GM12878 (cell line): ENCODE measurements at regions not wholly inside any gene's neighbourhood (a gene's known extent, or its start where the extent isn't known, plus 50 kb on each side); places are given as distances from the start of the nearest gene placed in this dataset.

ENCODE experiments used
- ATAC-seq: fragments of 200-7000 bp; cut with Tn5 transposase; 3 replicates; pipeline ENCODE4 v1.9.1; 2020; ENCODE audit warnings: mild to moderate bottlenecking, moderate library complexity
- BruUV-seq: library from RNA; stranded (reverse); fragments of 400-500 nt; replicated peaks from 2 replicates; lab custom pipeline; 2021; lab: Mats Ljungman, UMichigan
- CTCF ChIA-PET: fragments of 300-600 bp; sonication (Branson Sonifier 250); formaldehyde crosslinking; extraction: SDS; loops from one replicate; lab custom pipeline; 2021; ENCODE audit warnings: inconsistent platforms; lab: Yijun Ruan, JAX
- POLR2A ChIA-PET: fragments of 350-600 bp; formaldehyde crosslinking; extraction: SDS; loops from one replicate; lab custom pipeline; 2021; ENCODE audit warnings: inconsistent platforms; lab: Charles Lee
- RAD21 ChIA-PET: fragments of 300-600 bp; sonication (Branson Sonifier 250); formaldehyde crosslinking; loops from one replicate; lab custom pipeline; 2023; ENCODE audit warnings: antibody characterized with exemption; ENCODE audit not compliant: unreplicated experiment; lab: Charles Lee
- SMC1A ChIA-PET: fragments of 300-600 bp; sonication (Branson Sonifier 250); formaldehyde crosslinking; loops from one replicate; lab custom pipeline; 2023; ENCODE audit not compliant: unreplicated experiment, uncharacterized antibody; lab: Charles Lee
- DNase-seq: peaks from one replicate; pipeline ENCODE4 v3.0.0-alpha.2; 2011; ENCODE audit warnings: low read depth, low spot score
- FAIRE-seq: peaks from 3 replicates; lab custom pipeline; 2011; peaks lifted over from hg19 to GRCh38; lab: Jason Lieb, UNC
- H2AFZ ChIP-seq: 2 replicates; pipeline ENCODE4 v1.6.0; 2011; ENCODE audit warnings: low read depth, low read length, control low read depth; ENCODE audit not compliant: control insufficient read depth
- H3K27ac ChIP-seq: 2 replicates; pipeline ENCODE4 v1.5.1; 2011; ENCODE audit warnings: control low read depth; ENCODE audit not compliant: control insufficient read depth, insufficient read depth
- H3K27me3 ChIP-seq, 2 experiments: replicated peaks in 1 of 2; 2 replicates each; pipeline versions ENCODE4 v1.6.0 to v1.6.1; 2011; ENCODE audit warnings: low read length in 1 of 2; ENCODE audit not compliant: control insufficient read depth in 2 of 2, insufficient read depth in 2 of 2
- H3K36me3 ChIP-seq, 2 experiments: 2 replicates each; pipeline ENCODE4 v1.5.1; 2011; ENCODE audit warnings: low read length in 1 of 2; ENCODE audit not compliant: control insufficient read depth in 2 of 2, insufficient read depth in 2 of 2
- H3K4me1 ChIP-seq: 2 replicates; pipeline ENCODE4 v1.6.1; 2011; ENCODE audit warnings: mild to moderate bottlenecking, low read length, moderate library complexity, mixed read lengths; ENCODE audit not compliant: control insufficient read depth, insufficient read depth
- H3K4me2 ChIP-seq: 2 replicates; pipeline ENCODE4 v1.6.0; 2011; ENCODE audit warnings: control low read depth; ENCODE audit not compliant: control insufficient read depth, insufficient read depth
- H3K4me3 ChIP-seq: fragments of 200-600 bp; sonication (generic); 2 replicates; pipeline ENCODE4 v1.5.1; 2016
- H3K79me2 ChIP-seq: 2 replicates; pipeline ENCODE4 v1.6.0; 2011; ENCODE audit warnings: low read length; ENCODE audit not compliant: control insufficient read depth, insufficient read depth
- H3K9ac ChIP-seq: 2 replicates; pipeline ENCODE4 v1.8.0; 2011; ENCODE audit warnings: low read length, control low read depth, mixed read lengths; ENCODE audit not compliant: control insufficient read depth, insufficient read depth
- H3K9me3 ChIP-seq: replicated peaks from 3 replicates; pipeline ENCODE4 v1.5.1; 2011; ENCODE audit warnings: mild to moderate bottlenecking, low read length; ENCODE audit not compliant: control insufficient read depth, insufficient read depth
- H4K20me1 ChIP-seq: 2 replicates; pipeline ENCODE4 v1.6.0; 2011; ENCODE audit not compliant: control insufficient read depth, insufficient read depth
- BACH1 ChIP-seq: fragments of 450-650 bp; IDR thresholded peaks from 2 replicates; pipeline ENCODE4 v1.6.1; 2017; ENCODE audit warnings: mild to moderate bottlenecking, borderline replicate concordance
- CREB1 ChIP-seq: IDR thresholded peaks from 2 replicates; pipeline ENCODE4 v1.6.1; 2012; ENCODE audit warnings: low read depth, mild to moderate bottlenecking, inconsistent platforms
- E2F4 ChIP-seq: IDR thresholded peaks from 2 replicates; pipeline ENCODE4 v1.6.1; 2012; ENCODE audit warnings: low read depth, low read length, improper control_type of control experiment
- ETV6 ChIP-seq, 2 experiments: fragments of 450-650 bp in 1 of 2; IDR thresholded peaks in 1 of 2; conservative IDR thresholded peaks in 1 of 2; 2 replicates each; pipeline ENCODE4 v1.6.1; 2014; ENCODE audit warnings: antibody characterized with exemption in 1 of 2, borderline replicate concordance in 1 of 2, low read depth in 1 of 2, mild to moderate bottlenecking in 1 of 2, moderate library complexity in 1 of 2
- GABPA ChIP-seq: IDR thresholded peaks from 2 replicates; pipeline ENCODE4 v1.6.1; 2014; ENCODE audit warnings: antibody characterized with exemption, low read depth, mild to moderate bottlenecking, inconsistent platforms
- GATAD2B ChIP-seq: fragments of 450-650 bp; conservative IDR thresholded peaks from 2 replicates; pipeline ENCODE4 v1.6.1; 2017; ENCODE audit warnings: low read depth, mild to moderate bottlenecking, moderate library complexity
- IKZF2 ChIP-seq, 2 experiments: fragments of 450-650 bp; IDR thresholded peaks; 2 replicates each; pipeline ENCODE4 v1.6.1; 2017; ENCODE audit warnings: mild to moderate bottlenecking in 2 of 2, moderate library complexity in 2 of 2
- IRF3 ChIP-seq: fragments of 450-650 bp; IDR thresholded peaks from 2 replicates; pipeline ENCODE4 v1.6.1; 2014; ENCODE audit warnings: mild to moderate bottlenecking
- IRF5 ChIP-seq: fragments of 450-650 bp; IDR thresholded peaks from 2 replicates; pipeline ENCODE4 v1.6.1; 2017; ENCODE audit warnings: borderline replicate concordance
- KLF5 ChIP-seq: fragments of 450-650 bp; IDR thresholded peaks from 2 replicates; pipeline ENCODE4 v1.6.1; 2014; ENCODE audit warnings: mild to moderate bottlenecking; ENCODE audit not compliant: partially characterized antibody
- LARP7 ChIP-seq: fragments of 450-650 bp; IDR thresholded peaks from 2 replicates; pipeline ENCODE4 v1.6.1; 2017; ENCODE audit warnings: mild to moderate bottlenecking
- MXI1 ChIP-seq: fragments of 150-350 bp; IDR thresholded peaks from 2 replicates; pipeline ENCODE4 v1.6.1; 2011; ENCODE audit warnings: low read depth, mild to moderate bottlenecking, inconsistent platforms, low read length, improper control_type of control experiment
- RELA ChIP-seq: fragments of 450-650 bp; IDR thresholded peaks from 2 replicates; pipeline ENCODE4 v1.8.0; 2014; ENCODE audit warnings: borderline replicate concordance; ENCODE audit not compliant: partially characterized antibody
- YBX1 ChIP-seq: fragments of 450-650 bp; IDR thresholded peaks from 2 replicates; pipeline ENCODE4 v1.6.1; 2016; ENCODE audit warnings: antibody characterized with exemption
- ZNF217 ChIP-seq: fragments of 450-650 bp; IDR thresholded peaks from 2 replicates; pipeline ENCODE4 v1.6.1; 2017; ENCODE audit warnings: antibody characterized with exemption, mild to moderate bottlenecking
- ZNF384 ChIP-seq: IDR thresholded peaks from 2 replicates; pipeline ENCODE4 v1.6.1; 2012; ENCODE audit warnings: low read depth, mild to moderate bottlenecking, low read length, improper control_type of control experiment, borderline replicate concordance
- WGBS: methylation state at CpG from one replicate; pipeline ENCODE4 v1.1.6; 2016; ENCODE audit warnings: low lambda C conversion rate; ENCODE audit not compliant: insufficient replicate concordance, insufficient coverage; ENCODE audit errors: missing lambda C conversion rate; 5-methylcytosine and 5-hydroxymethylcytosine counted together
- in situ Hi-C: fragments of 300-500 bp; cut with MboI; formaldehyde crosslinking; loops from 9 replicates; pipeline ENCODE4 v1.14.3; 2018; ENCODE audit warnings: mixed read lengths
- intact Hi-C: fragments of 100-400 bp; cut with micrococcal nuclease; formaldehyde crosslinking; loops from one replicate; pipeline ENCODE4 v1.14.2; 2022; ENCODE audit not compliant: unreplicated experiment
- TF ChIP-seq, protein P1 (sequence below): fragments of 450-650 bp; formaldehyde crosslinking; IDR thresholded peaks from 2 replicates; pipeline ENCODE4 v1.5.0; 2022; ENCODE audit warnings: mild to moderate bottlenecking, missing genetic modification characterization

GRCh38 chrX:34999702-35000101 lies 57.1 kb downstream of the FAM47B start:
- Histone ChIP-seq H2AFZ (no peak overlapping the region), H3K4me2 (no peak overlapping the region), H3K36me3 (no peaks in the 10 kb centered on the region), H3K4me1 (no peaks in the 10 kb centered on the region), H3K27me3 (no peaks in the 10 kb centered on the region), H3K9me3 (no peaks in the 10 kb centered on the region), H3K9ac (no peak overlapping the region), H3K27ac (no peak overlapping the region), H3K4me3 (no peak overlapping the region), H4K20me1 (no peaks in the 10 kb centered on the region), H3K79me2 (no peaks in the 10 kb centered on the region)
- no TSS peak for BruUV-seq
- POLR2A ChIA-PET: no interaction called here
- RAD21 ChIA-PET: no interaction called here
- WGBS: 4% methylated on average over 1 of the region's 1 CpG
- no peak for ATAC-seq
- CTCF ChIA-PET: interaction anchor here (0.7 kb wide), 1 partner anchor 34 kb away, joined by 3 read pairs; no protein-coding TSS in a partner anchor
- DNase-seq: no peak
- in situ Hi-C loops: no loop called here
- intact Hi-C loops: no loop called here
- no peak for FAIRE-seq
- SMC1A ChIA-PET: interaction anchor here (0.7 kb wide), 1 partner anchor 11 kb away, joined by 3 read pairs; no protein-coding TSS in a partner anchor
- TF ChIP-seq, protein P1, sequence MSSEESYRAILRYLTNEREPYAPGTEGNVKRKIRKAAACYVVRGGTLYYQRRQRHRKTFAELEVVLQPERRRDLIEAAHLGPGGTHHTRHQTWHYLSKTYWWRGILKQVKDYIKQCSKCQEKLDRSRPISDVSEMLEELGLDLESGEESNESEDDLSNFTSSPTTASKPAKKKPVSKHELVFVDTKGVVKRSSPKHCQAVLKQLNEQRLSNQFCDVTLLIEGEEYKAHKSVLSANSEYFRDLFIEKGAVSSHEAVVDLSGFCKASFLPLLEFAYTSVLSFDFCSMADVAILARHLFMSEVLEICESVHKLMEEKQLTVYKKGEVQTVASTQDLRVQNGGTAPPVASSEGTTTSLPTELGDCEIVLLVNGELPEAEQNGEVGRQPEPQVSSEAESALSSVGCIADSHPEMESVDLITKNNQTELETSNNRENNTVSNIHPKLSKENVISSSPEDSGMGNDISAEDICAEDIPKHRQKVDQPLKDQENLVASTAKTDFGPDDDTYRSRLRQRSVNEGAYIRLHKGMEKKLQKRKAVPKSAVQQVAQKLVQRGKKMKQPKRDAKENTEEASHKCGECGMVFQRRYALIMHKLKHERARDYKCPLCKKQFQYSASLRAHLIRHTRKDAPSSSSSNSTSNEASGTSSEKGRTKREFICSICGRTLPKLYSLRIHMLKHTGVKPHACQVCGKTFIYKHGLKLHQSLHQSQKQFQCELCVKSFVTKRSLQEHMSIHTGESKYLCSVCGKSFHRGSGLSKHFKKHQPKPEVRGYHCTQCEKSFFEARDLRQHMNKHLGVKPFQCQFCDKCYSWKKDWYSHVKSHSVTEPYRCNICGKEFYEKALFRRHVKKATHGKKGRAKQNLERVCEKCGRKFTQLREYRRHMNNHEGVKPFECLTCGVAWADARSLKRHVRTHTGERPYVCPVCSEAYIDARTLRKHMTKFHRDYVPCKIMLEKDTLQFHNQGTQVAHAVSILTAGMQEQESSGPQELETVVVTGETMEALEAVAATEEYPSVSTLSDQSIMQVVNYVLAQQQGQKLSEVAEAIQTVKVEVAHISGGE (CRISPR knock-in tag): no peak
- TF ChIP-seq IKZF2 (IDR thresholded peaks at IDR 0.05) (no peak), CREB1 (no peak), YBX1 (no peak), GATAD2B (no peak), MXI1 (no peak), E2F4 (no peak), ZNF217 (no peak), ZNF384 (no peak), IRF5 (no peak), KLF5 (no peak), ETV6 (conservative IDR thresholded peaks at IDR 0.05 in 1 of 2, IDR thresholded peaks at IDR 0.05 in 1 of 2; ENCODE audit: borderline replicate concordance in 1 of 2, low read depth in 1 of 2) (no peak), RELA (no peak), IRF3 (no peak), GABPA (no peak), LARP7 (no peak), BACH1 (no peak)
